ENCODE measurements at regions not wholly inside any gene's neighbourhood (a gene's known extent, or its start where the extent isn't known, plus 50 kb on each side); places are given as distances from the start of the nearest gene placed in this dataset.
"Not testable (repeated sequence)": the region's sequence is repeated elsewhere in the genome, so short reads cannot be mapped to it uniquely, and the experiment has no call there.

GRCh38 chr1:149635290-149635899 is 51.7 kb downstream of the PPIAL4C start:
- TF ChIP-seq CTCF, POLR2A (IDR thresholded peaks at IDR 0.05): not testable (repeated sequence)

Data from thyroid gland (tissue), 4 donors.